ENCODE measurements at regions not wholly inside any gene's neighbourhood (a gene's known extent, or its start where the extent isn't known, plus 50 kb on each side); places are given as distances from the start of the nearest gene placed in this dataset.

GRCh38 chr7:68971634-68972340, 626.5 kb upstream of the AUTS2 start:
- TF ChIP-seq ZNF248 (tag by site-specific recombination; IDR thresholded peaks at IDR 0.05), result no peak
- TF ChIP-seq CTCF (tag by site-specific recombination; IDR thresholded peaks at IDR 0.05), result no peak
- no peak for TF ChIP-seq TRIM28 (IDR thresholded peaks at IDR 0.05; ENCODE audit: borderline replicate concordance, low read length)
- no peak for TF ChIP-seq ZSCAN18 (tag by site-specific recombination; IDR thresholded peaks at IDR 0.05)
- TF ChIP-seq PRDM4 (tag by site-specific recombination; IDR thresholded peaks at IDR 0.05), result no peak
- TF ChIP-seq ZFP41 (tag by site-specific recombination; IDR thresholded peaks at IDR 0.05; ENCODE audit: borderline replicate concordance), result no peak
- no peak for TF ChIP-seq ZNF76 (tag by site-specific recombination; IDR thresholded peaks at IDR 0.05; ENCODE audit: borderline replicate concordance, low read depth)
- no peak for TF ChIP-seq ZNF398 (tag by site-specific recombination; IDR thresholded peaks at IDR 0.05)
- no peak for TF ChIP-seq ZNF202 (tag by site-specific recombination; IDR thresholded peaks at IDR 0.05; ENCODE audit: borderline replicate concordance)
- no peak for TF ChIP-seq YY2 (tag by site-specific recombination; IDR thresholded peaks at IDR 0.05)
- no peak for TF ChIP-seq ZNF792 (tag by site-specific recombination; IDR thresholded peaks at IDR 0.05)
- TF ChIP-seq ZNF274 (IDR thresholded peaks at IDR 0.05; ENCODE audit: low read length), result no peak
- no peak for TF ChIP-seq ZNF274 (tag by site-specific recombination; IDR thresholded peaks at IDR 0.05; ENCODE audit: borderline replicate concordance)

Measured in HEK293 (cell line).